HFF-Myc (cell line): ENCODE measurements at regions not wholly inside any gene's neighbourhood (a gene's known extent, or its start where the extent isn't known, plus 50 kb on each side); places are given as distances from the start of the nearest gene placed in this dataset.

Experiments used
- DNase-seq: peaks from one replicate; pipeline ENCODE4 v3.0.0-alpha.2; 2011; ENCODE audit warnings: low read depth; ENCODE audit errors: extremely low read depth
- H3K4me3 ChIP-seq: replicated peaks from 2 replicates; pipeline ENCODE4 v1.5.1; 2011; ENCODE audit warnings: low read depth, mild to moderate bottlenecking, control low read depth, low read length
- TF ChIP-seq, protein P1 (sequence below): IDR thresholded peaks from 2 replicates; pipeline ENCODE4 v1.5.1; 2012; ENCODE audit warnings: mild to moderate bottlenecking, low read depth, low read length, control low read depth; ENCODE audit errors: missing control alignments

DNA sequence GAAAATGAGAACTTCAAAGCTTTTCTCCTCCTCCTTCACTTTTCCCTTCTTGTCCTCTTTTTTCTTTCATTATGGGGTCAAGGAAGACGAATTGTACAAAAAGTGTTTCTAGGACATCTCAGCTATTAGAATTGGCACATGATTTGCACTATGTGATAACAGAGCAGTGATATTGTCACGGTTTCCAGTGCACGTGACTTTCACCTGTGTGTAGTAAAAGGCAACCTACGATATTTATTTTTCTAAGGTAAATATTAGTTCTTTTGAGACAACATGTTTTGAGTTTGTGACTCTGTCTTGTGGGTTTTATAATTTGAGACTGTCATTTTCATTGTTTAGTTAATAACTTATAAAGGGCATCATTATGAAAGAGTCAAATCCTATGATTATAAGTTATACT, 213.1 kb downstream of the PSAT1 start:
- DNase-seq = no peak
- TF ChIP-seq, protein P1, sequence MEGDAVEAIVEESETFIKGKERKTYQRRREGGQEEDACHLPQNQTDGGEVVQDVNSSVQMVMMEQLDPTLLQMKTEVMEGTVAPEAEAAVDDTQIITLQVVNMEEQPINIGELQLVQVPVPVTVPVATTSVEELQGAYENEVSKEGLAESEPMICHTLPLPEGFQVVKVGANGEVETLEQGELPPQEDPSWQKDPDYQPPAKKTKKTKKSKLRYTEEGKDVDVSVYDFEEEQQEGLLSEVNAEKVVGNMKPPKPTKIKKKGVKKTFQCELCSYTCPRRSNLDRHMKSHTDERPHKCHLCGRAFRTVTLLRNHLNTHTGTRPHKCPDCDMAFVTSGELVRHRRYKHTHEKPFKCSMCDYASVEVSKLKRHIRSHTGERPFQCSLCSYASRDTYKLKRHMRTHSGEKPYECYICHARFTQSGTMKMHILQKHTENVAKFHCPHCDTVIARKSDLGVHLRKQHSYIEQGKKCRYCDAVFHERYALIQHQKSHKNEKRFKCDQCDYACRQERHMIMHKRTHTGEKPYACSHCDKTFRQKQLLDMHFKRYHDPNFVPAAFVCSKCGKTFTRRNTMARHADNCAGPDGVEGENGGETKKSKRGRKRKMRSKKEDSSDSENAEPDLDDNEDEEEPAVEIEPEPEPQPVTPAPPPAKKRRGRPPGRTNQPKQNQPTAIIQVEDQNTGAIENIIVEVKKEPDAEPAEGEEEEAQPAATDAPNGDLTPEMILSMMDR = no peak

DNA sequence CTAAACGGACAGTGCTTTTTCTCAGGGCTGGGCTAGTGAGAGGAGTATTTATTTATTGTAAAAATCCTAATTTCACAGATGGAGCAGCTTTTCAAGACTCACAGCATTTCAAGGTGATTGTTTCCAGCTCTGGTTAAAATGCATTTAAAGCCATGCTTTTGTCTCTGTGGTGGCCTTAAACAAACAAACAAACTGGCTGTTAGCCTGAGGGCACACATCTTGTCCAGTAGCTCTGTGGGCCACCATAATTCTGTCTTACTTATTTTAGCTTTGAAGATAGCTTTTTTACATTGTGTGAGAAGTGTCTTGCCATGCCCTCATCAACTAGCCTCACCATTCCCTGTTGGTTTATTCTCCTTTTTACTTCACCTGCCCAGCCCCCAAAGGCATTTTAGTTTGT, 218.2 kb downstream of the PSAT1 start:
- TF ChIP-seq, protein P1 = no peak
- no peak overlapping the region for H3K4me3 ChIP-seq
- no peak for DNase-seq

More for the DNA sequence above, 213.1 kb downstream of the PSAT1 start:
- no peak overlapping the region for H3K4me3 ChIP-seq

DNA sequence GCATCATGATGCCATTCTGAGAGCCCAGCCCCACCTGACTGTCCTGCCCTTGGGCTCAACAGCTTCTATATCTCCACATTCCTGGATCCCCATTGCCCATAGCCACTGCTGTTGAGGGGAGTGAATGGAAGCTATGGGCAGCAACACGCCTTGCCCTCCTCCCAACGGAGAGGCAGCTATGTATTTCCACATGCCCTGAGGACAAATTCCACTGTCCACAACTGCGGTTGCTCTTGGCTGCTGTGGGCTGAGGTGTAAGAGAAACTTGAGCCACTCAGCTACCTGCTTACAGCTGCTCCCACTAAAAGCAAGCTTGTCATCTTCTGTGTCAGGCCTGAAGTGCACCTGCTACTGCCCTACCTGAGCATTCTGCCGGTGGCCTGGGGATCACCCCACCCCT, 222.9 kb downstream of the PSAT1 start:
- TF ChIP-seq, protein P1 = no peak
- no peak for DNase-seq
- no peak overlapping the region for H3K4me3 ChIP-seq

GRCh38 chr9:78521680-78522079, 224.8 kb downstream of the PSAT1 start:
- TF ChIP-seq, protein P1 = no peak
- DNase-seq = no peak
- H3K4me3 ChIP-seq = no peak overlapping the region

GRCh38 chr9:78525986-78526560, 229.1 kb downstream of the PSAT1 start:
- no peak overlapping the region for H3K4me3 ChIP-seq
- TF ChIP-seq, protein P1 = no peak
- DNase-seq = no peak

GRCh38 chr9:78533500-78533899, 236.6 kb downstream of the PSAT1 start:
- no peak overlapping the region for H3K4me3 ChIP-seq

More at GRCh38 chr9:78533500-78533899, 236.6 kb downstream of the PSAT1 start:
- TF ChIP-seq, protein P1 = no peak
- DNase-seq = no peak
